Adrenal gland (tissue), 9 donors: ENCODE measurements at regions not wholly inside any gene's neighbourhood (a gene's known extent, or its start where the extent isn't known, plus 50 kb on each side); places are given as distances from the start of the nearest gene placed in this dataset.
"Not testable (repeated sequence)": the region's sequence is repeated elsewhere in the genome, so short reads cannot be mapped to it uniquely, and the experiment has no call there.

Experiments used
- DNase-seq, 7 donors: peaks; one replicate each; pipeline ENCODE4 v3.0.0-alpha.2; 2019 to 2020
- H3K27ac ChIP-seq, 5 donors: fragments of 200-600 bp; sonication (generic) in 4 of 5; 1 replicate in 3 of 5; 2 replicates in 2 of 5; pipeline versions ENCODE4 v1.5.1 to v1.8.0; 2016 to 2020; ENCODE audit warnings: mild to moderate bottlenecking in 1 of 5
- H3K27me3 ChIP-seq: fragments of 200-600 bp; 2 replicates; pipeline ENCODE4 v1.8.0; 2021
- H3K36me3 ChIP-seq, 2 donors: fragments of 200-600 bp; replicated peaks in 1 of 2; 1 replicate in 1 of 2; 2 replicates in 1 of 2; pipeline versions ENCODE4 v1.5.1 to v1.8.0; 2018 to 2022
- H3K4me1 ChIP-seq, 2 donors: fragments of 200-600 bp; replicated peaks in 1 of 2; 1 replicate in 1 of 2; 2 replicates in 1 of 2; pipeline versions ENCODE4 v1.5.1 to v1.8.0; 2018 to 2021
- H3K4me3 ChIP-seq, 4 donors: fragments of 200-600 bp; sonication (generic) in 3 of 4; one replicate each; pipeline ENCODE4 v1.5.1; 2016 to 2018
- H3K9me3 ChIP-seq, 3 donors: fragments of 200-600 bp; sonication (generic) in 1 of 3; replicated peaks in 1 of 3; 1 replicate in 2 of 3; 2 replicates in 1 of 3; pipeline versions ENCODE4 v1.5.1 to v1.8.0; 2016 to 2021
- POLR2A ChIP-seq, 2 donors: fragments of 450-650 bp; IDR thresholded peaks; one replicate each; pipeline ENCODE4 v1.6.1; 2017; ENCODE audit warnings: antibody characterized with exemption in 2 of 2, mild to moderate bottlenecking in 2 of 2, moderate library complexity in 1 of 2
- WGBS, 4 donors: extraction: QIAGEN DNeasy Blood & Tissue Kit in 2 of 4; methylation state at CpG; one replicate each; pipeline versions ENCODE4 v1.1.5 to v1.1.7; 2013 to 2017; 5-methylcytosine and 5-hydroxymethylcytosine counted together
- intact Hi-C, 2 donors: fragments of 100-400 bp; cut with DNase I; formaldehyde crosslinking; loops; one replicate each; pipeline versions ENCODE4 v1.14.1 to v1.15.0; 2022 to 2023
- TF ChIP-seq, protein P1 (sequence below), 6 experiments: fragments of 450-650 bp in 4 of 6; fragments of 200-600 bp in 2 of 6; sonication (generic) in 1 of 6; IDR thresholded peaks; 1 replicate in 5 of 6; 2 replicates in 1 of 6; pipeline versions ENCODE4 v1.5.1 to v1.8.0; 2016 to 2021; ENCODE audit warnings: antibody characterized with exemption in 6 of 6, mild to moderate bottlenecking in 2 of 6, moderate library complexity in 1 of 6
- donor health status: healthy with polysubstance abuse.
- donor health status: Bipolar disorder and iron deficiency.
- donor health status: DM: yes; HTN: yes; CAD: no.
- donor health status: DM: no; HTN: no; CAD: no.
- donor health status: DM: no; HTN: no; CAD: no.

DNA sequence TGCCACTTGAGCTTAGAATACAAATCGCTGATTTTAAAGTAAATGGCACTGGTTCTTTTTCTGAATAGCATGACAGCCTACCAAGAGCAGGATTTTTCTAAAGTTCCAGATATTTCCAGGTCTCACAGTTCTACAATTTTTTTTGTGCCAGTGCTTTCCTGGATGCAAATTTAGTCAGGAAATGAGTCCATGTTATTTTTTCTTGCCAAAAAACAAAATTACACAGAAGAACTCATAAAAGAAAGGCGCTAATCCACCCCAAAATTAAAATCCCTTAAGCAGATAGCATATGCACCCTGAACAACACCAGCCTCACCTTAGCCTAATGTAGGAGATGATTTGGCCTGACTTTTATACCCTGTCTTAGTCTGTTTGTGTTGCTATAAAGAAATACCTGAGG is 86.4 kb upstream of the ARG1 start:
- intact Hi-C loops: no loop called here
- H3K4me1 ChIP-seq: no peaks in the 10 kb centered on the region
- no peaks in the 10 kb centered on the region for H3K36me3 ChIP-seq
- no peaks in the 10 kb centered on the region for H3K9me3 ChIP-seq
- TF ChIP-seq, protein P1, sequence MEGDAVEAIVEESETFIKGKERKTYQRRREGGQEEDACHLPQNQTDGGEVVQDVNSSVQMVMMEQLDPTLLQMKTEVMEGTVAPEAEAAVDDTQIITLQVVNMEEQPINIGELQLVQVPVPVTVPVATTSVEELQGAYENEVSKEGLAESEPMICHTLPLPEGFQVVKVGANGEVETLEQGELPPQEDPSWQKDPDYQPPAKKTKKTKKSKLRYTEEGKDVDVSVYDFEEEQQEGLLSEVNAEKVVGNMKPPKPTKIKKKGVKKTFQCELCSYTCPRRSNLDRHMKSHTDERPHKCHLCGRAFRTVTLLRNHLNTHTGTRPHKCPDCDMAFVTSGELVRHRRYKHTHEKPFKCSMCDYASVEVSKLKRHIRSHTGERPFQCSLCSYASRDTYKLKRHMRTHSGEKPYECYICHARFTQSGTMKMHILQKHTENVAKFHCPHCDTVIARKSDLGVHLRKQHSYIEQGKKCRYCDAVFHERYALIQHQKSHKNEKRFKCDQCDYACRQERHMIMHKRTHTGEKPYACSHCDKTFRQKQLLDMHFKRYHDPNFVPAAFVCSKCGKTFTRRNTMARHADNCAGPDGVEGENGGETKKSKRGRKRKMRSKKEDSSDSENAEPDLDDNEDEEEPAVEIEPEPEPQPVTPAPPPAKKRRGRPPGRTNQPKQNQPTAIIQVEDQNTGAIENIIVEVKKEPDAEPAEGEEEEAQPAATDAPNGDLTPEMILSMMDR (IDR thresholded peaks at IDR 0.05): no peak
- no peak for TF ChIP-seq POLR2A (IDR thresholded peaks at IDR 0.05)
- H3K4me3 ChIP-seq: no peak overlapping the region
- H3K27ac ChIP-seq: no peak overlapping the region
- DNase-seq: no peak
- 83 to 95% (median 90%) methylated on average over 2 of the region's 2 CpGs for WGBS, 4 donors
- no peaks in the 10 kb centered on the region for H3K27me3 ChIP-seq

DNA sequence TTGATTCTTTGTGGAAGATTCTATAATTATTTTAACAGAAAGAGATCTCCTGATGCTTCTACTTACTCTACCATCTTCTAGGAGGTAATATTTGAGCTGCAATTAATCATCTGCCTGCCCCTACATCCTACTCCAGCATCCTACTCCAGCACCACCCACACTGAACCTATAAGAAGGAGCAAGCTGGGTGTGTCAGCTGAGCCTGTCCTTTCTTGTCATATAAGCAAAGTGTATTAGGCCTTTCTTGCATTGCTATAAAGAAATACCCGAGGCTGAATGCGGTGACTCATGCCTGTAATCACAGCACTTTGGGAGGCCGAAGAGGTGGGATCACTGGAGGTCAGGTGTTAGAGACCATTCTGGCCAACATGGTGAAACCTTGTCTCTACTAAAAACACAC is 84.2 kb upstream of the ARG1 start:
- TF ChIP-seq, protein P1 (IDR thresholded peaks at IDR 0.05): no peak
- no peak for TF ChIP-seq POLR2A (IDR thresholded peaks at IDR 0.05)
- intact Hi-C loops: no loop called here
- H3K27ac ChIP-seq: no peak overlapping the region
- WGBS, 4 donors: 61 to 79% (median 76%) methylated on average over 3 of the region's 3 CpGs
- H3K4me3 ChIP-seq: no peak overlapping the region
- H3K9me3 ChIP-seq: no peaks in the 10 kb centered on the region
- H3K4me1 ChIP-seq: no peaks in the 10 kb centered on the region
- no peaks in the 10 kb centered on the region for H3K36me3 ChIP-seq
- DNase-seq: no peak
- H3K27me3 ChIP-seq: no peaks in the 10 kb centered on the region

GRCh38 chr6:131490441-131490840 is 82.6 kb upstream of the ARG1 start:
- H3K4me3 ChIP-seq: no peak overlapping the region
- TF ChIP-seq, protein P1 (IDR thresholded peaks at IDR 0.05): no peak
- no peak for TF ChIP-seq POLR2A (IDR thresholded peaks at IDR 0.05)
- no peaks in the 10 kb centered on the region for H3K27me3 ChIP-seq
- intact Hi-C loops: no loop called here
- H3K36me3 ChIP-seq: no peaks in the 10 kb centered on the region
- WGBS, 4 donors: 39 to 84% (median 68%) methylated on average over 3 of the region's 3 CpGs
- H3K27ac ChIP-seq: no peak overlapping the region
- H3K9me3 ChIP-seq: no peaks in the 10 kb centered on the region
- no peaks in the 10 kb centered on the region for H3K4me1 ChIP-seq
- no peak for DNase-seq

GRCh38 chr6:131492932-131493573 is 80.0 kb upstream of the ARG1 start:
- Histone ChIP-seq H3K36me3 (no peaks in the 10 kb centered on the region), H3K4me3 (no peak overlapping the region), H3K27ac (no peak overlapping the region), H3K4me1 (no peaks in the 10 kb centered on the region), H3K9me3 (no peaks in the 10 kb centered on the region), H3K27me3 (no peaks in the 10 kb centered on the region)
- intact Hi-C loops: no loop called here
- TF ChIP-seq, protein P1 (IDR thresholded peaks at IDR 0.05): no peak
- no peak for TF ChIP-seq POLR2A (IDR thresholded peaks at IDR 0.05)
- DNase-seq: no peak
- WGBS, 4 donors: 88 to 93% (median 92%) methylated on average over 4 of the region's 4 CpGs

- H3K4me3 ChIP-seq, DNase-seq: not testable (repeated sequence)
- 78 to 89% (median 87%) methylated on average over 3 to 5 of the region's 5 CpGs for WGBS, 4 donors
Observed at GRCh38 chr6:131504387-131504786, 68.6 kb upstream of the ARG1 start.

More at GRCh38 chr6:131504387-131504786, 68.6 kb upstream of the ARG1 start:
- H3K4me1 ChIP-seq, H3K27me3 ChIP-seq, H3K9me3 ChIP-seq, H3K27ac ChIP-seq, H3K36me3 ChIP-seq, intact Hi-C loops: not testable (repeated sequence)
